PC-3 (cell line): ENCODE measurements at regions not wholly inside any gene's neighbourhood (a gene's known extent, or its start where the extent isn't known, plus 50 kb on each side); places are given as distances from the start of the nearest gene placed in this dataset.

ENCODE experiments used
- EZH2phosphoT487 ChIP-seq: fragments of 300-600 bp; sonication (generic); IDR thresholded peaks from 2 replicates; pipeline ENCODE4 v1.6.1; 2018; ENCODE audit warnings: mild to moderate bottlenecking, antibody characterized with exemption, low read length, borderline replicate concordance
- TF ChIP-seq, protein P1 (sequence below): fragments of 300-600 bp; sonication (generic); conservative IDR thresholded peaks from 2 replicates; pipeline ENCODE4 v1.5.1; 2017; ENCODE audit warnings: antibody characterized with exemption, low read depth, mild to moderate bottlenecking, low read length

DNA sequence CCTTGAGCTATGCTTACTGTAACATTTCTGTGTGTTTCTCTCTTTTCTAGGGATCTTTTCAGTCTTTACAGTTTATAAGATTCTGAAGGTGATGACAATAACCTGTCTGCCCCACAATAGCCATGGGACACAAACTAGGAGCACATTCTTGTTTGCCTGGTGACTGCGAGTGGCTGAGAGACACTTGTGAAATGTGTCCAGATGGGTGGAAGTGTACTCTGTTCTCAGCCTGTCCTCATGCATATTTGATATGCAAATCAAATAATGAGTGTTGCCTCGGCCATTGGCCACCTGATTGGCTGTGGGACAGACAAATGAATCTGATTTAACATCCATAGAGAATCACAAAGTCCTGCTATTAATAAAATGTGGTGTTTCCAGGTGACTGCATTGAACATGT lies 246.2 kb downstream of the HNMT start:
- TF ChIP-seq, protein P1, sequence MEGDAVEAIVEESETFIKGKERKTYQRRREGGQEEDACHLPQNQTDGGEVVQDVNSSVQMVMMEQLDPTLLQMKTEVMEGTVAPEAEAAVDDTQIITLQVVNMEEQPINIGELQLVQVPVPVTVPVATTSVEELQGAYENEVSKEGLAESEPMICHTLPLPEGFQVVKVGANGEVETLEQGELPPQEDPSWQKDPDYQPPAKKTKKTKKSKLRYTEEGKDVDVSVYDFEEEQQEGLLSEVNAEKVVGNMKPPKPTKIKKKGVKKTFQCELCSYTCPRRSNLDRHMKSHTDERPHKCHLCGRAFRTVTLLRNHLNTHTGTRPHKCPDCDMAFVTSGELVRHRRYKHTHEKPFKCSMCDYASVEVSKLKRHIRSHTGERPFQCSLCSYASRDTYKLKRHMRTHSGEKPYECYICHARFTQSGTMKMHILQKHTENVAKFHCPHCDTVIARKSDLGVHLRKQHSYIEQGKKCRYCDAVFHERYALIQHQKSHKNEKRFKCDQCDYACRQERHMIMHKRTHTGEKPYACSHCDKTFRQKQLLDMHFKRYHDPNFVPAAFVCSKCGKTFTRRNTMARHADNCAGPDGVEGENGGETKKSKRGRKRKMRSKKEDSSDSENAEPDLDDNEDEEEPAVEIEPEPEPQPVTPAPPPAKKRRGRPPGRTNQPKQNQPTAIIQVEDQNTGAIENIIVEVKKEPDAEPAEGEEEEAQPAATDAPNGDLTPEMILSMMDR, result no peak
- TF ChIP-seq EZH2phosphoT487, result no peak
